Fibroblast of mammary gland (primary cell): ENCODE measurements at regions not wholly inside any gene's neighbourhood (a gene's known extent, or its start where the extent isn't known, plus 50 kb on each side); places are given as distances from the start of the nearest gene placed in this dataset.
"Not testable (repeated sequence)": the region's sequence is repeated elsewhere in the genome, so short reads cannot be mapped to it uniquely, and the experiment has no call there.

ENCODE experiments used
- DNase-seq: peaks from one replicate; pipeline ENCODE4 v3.0.0-alpha.2; 2010; ENCODE audit warnings: low read depth
- H3K4me3 ChIP-seq: 2 replicates; pipeline ENCODE4 v1.5.1; 2011; ENCODE audit warnings: low read depth, mild to moderate bottlenecking, low read length, moderate library complexity; ENCODE audit not compliant: control insufficient read depth
- TF ChIP-seq, protein P1 (sequence below): conservative IDR thresholded peaks from 2 replicates; pipeline ENCODE4 v1.5.1; 2011; ENCODE audit warnings: low read depth, low read length, inconsistent platforms; ENCODE audit not compliant: control insufficient read depth, insufficient read depth

DNA sequence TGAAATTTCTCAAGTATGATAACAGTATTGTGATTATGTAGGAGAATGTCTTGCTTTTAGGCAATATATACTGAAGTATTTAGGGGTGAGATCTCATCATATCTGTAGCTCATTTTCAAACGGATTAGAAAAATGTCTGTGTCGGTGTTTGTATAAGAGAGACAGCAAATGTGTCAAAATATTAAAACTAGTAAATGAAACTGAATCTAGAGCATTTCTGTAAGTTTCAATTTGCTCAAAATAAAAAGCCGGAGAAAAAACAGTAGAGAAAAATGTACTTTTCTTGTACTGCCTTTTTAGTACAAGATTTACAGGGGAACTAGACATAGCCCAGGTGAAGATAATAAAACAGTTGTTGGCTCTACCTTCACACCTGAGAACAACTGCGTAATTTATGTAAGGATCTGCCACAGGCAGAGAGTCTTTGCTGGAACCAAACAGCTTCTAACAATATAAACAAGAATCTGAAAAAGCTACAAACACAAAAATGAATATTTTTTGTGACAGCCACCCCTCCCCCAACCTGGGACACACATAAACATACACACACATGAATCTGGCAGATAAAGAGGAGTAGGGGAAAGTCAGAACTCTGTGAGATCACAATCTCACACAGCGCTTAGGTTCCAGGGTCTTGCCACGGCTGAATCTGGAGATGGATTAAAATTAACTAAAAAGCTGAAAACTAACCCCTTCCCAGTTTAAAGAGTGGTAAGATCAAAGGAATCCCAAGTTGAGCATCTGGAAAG is 153.3 kb downstream of the AVL9 start:
- no peak for DNase-seq
- no peak overlapping the region for H3K4me3 ChIP-seq
- TF ChIP-seq, protein P1, sequence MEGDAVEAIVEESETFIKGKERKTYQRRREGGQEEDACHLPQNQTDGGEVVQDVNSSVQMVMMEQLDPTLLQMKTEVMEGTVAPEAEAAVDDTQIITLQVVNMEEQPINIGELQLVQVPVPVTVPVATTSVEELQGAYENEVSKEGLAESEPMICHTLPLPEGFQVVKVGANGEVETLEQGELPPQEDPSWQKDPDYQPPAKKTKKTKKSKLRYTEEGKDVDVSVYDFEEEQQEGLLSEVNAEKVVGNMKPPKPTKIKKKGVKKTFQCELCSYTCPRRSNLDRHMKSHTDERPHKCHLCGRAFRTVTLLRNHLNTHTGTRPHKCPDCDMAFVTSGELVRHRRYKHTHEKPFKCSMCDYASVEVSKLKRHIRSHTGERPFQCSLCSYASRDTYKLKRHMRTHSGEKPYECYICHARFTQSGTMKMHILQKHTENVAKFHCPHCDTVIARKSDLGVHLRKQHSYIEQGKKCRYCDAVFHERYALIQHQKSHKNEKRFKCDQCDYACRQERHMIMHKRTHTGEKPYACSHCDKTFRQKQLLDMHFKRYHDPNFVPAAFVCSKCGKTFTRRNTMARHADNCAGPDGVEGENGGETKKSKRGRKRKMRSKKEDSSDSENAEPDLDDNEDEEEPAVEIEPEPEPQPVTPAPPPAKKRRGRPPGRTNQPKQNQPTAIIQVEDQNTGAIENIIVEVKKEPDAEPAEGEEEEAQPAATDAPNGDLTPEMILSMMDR, result no peak

DNA sequence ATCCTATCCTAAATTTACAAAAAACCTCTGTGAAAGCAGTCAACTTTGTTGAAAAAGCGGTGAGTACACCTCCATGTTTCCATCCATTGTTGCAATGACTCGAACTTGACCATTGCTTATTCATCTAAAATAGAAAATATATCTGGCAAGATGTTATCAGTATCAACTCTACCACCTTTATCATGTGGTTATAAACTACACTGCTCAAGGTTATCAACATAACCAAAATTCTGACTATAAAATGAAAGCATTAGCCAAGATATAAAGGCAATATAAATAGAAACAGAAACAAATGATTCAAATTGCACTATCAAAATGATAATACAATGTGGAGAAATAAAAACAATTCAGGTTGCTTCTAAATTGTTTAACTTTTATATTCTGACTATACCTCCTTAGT is 150.0 kb downstream of the AVL9 start:
- not testable (repeated sequence) for DNase-seq, H3K4me3 ChIP-seq

DNA sequence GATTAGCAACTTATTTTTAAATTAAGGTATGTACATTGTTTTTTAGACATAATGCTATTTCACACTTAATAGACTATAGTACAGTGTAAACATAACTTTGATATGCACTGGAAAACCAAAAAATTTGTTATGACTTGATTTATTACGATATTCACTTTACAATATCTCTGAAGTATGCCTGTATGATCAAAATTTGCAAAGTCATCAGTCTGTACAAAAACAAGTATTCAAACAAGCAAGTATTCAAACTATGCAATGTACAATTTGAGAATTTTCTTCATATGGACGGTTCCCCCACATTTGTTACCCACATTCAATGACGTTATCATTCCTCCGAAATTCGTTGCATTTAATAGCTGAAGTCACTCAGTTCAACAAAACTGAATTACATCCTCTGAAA is 147.9 kb downstream of the AVL9 start:
- TF ChIP-seq, protein P1, result no peak
- DNase-seq, result no peak
- H3K4me3 ChIP-seq, result no peak overlapping the region

DNA sequence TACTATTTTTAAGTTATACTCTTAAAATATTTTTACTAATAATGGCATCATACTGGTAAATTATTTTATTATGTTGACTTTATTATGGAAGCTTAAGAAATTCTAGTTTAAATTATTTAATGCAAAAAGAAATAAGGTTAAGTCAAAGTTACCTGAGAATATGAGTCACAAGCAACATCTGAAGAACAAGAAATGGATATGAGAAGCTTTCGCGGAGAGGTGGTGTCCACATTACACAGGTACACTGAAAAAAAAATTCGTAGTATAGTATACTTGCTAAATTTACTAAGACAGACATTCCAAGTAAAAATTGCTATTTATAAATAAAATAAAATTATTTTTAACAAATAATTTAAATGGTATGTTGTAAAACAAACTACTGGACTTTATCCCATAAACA is 143.8 kb downstream of the AVL9 start:
- H3K4me3 ChIP-seq, result no peak overlapping the region
- DNase-seq, result no peak
- TF ChIP-seq, protein P1, result no peak

DNA sequence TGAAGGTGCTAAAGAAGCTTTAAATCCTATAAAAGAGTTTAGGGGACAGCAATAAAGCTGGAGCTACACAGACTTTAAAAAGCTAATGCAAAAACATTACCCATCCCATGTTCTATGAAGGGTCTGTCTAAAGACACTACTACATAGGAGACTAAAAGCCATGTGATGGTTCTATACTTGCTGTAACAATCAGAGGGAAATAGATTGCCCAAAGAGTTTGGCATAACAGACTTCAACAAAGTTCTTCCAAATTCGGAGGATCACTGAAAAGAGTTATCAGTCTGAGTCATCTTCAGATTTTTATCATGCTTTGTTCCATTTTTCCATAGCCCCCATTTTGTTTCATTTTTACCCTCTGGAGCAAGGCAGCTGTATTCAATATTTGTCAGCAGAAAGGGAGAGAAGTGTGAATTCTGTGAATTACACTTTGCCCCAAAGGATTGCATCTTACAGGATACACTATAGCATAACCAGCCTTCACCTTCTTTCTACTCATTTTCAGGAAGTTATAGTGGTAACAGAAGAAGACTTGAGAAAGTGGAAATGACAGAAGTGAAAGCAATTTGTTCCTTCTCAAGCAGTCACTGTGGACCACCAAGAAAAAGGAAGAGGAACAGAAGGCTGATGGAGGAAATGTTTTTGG is 143.3 kb downstream of the AVL9 start:
- DNase-seq, H3K4me3 ChIP-seq: not testable (repeated sequence)
